Pancreas (tissue), 10 donors: ENCODE measurements at regions not wholly inside any gene's neighbourhood (a gene's known extent, or its start where the extent isn't known, plus 50 kb on each side); places are given as distances from the start of the nearest gene placed in this dataset.

Experiments
- ATAC-seq, 4 donors: fragments of 200-7000 bp; cut with Tn5 transposase; one replicate each; pipeline versions ENCODE4 v1.8.0 to v1.9.1; 2020; ENCODE audit warnings: mild to moderate bottlenecking in 4 of 4, moderate library complexity in 4 of 4
- DNase-seq, 6 donors: peaks; one replicate each; pipeline ENCODE4 v3.0.0-alpha.2; 2020
- FAIRE-seq: peaks from 2 replicates; lab custom pipeline; 2012; peaks lifted over from hg19 to GRCh38; lab: Jason Lieb, UNC
- H3K27ac ChIP-seq, 4 donors: fragments of 200-600 bp; sonication (generic); 1 replicate in 3 of 4; 2 replicates in 1 of 4; pipeline versions ENCODE4 v1.5.0 to v1.8.0; 2020
- H3K27me3 ChIP-seq, 4 donors: fragments of 200-600 bp; one replicate each; pipeline ENCODE4 v1.8.0; 2021
- H3K36me3 ChIP-seq, 3 donors: fragments of 200-600 bp; sonication (generic) in 1 of 3; one replicate each; pipeline versions ENCODE4 v1.5.0 to v1.8.0; 2020 to 2021
- H3K4me1 ChIP-seq, 3 donors: fragments of 200-600 bp; one replicate each; pipeline ENCODE4 v1.8.0; 2021
- H3K4me3 ChIP-seq, 4 donors: fragments of 200-600 bp; sonication (generic) in 2 of 4; one replicate each; pipeline versions ENCODE4 v1.5.0 to v1.8.0; 2020 to 2021
- H3K9me3 ChIP-seq, 4 donors: fragments of 200-600 bp; one replicate each; pipeline ENCODE4 v1.8.0; 2021
- WGBS, 2 donors: extraction: QIAGEN DNeasy Blood & Tissue Kit; methylation state at CpG; one replicate each; pipeline ENCODE4 v1.1.7; 2013; 5-methylcytosine and 5-hydroxymethylcytosine counted together
- intact Hi-C, 3 donors: fragments of 100-400 bp; cut with DNase I; formaldehyde crosslinking; loops; one replicate each; pipeline versions ENCODE4 v1.11.1 to v1.14.2; 2022
- TF ChIP-seq, protein P1 (sequence below), 4 donors: fragments of 200-600 bp; sonication (generic) in 3 of 4; IDR thresholded peaks; one replicate each; pipeline versions ENCODE4 v1.5.0 to v1.8.0; 2021; ENCODE audit warnings: antibody characterized with exemption in 4 of 4
- donor health status: healthy with polysubstance abuse.
- donor health status: DM: no; HTN: no; CAD: no; lungs with moderate emphysema.
- donor health status: DM: no; HTN: no; CAD: no.
- donor health status: control.
- donor health status: control.
- donor health status: Bipolar disorder and iron deficiency.
- donor health status: DM: yes; HTN: yes; CAD: no.
- donor health status: DM: no; HTN: no; CAD: no.
- donor health status: DM: no; HTN: no; CAD: no.
- donor health status: DM: yes; HTN: yes; CAD: no.

DNA sequence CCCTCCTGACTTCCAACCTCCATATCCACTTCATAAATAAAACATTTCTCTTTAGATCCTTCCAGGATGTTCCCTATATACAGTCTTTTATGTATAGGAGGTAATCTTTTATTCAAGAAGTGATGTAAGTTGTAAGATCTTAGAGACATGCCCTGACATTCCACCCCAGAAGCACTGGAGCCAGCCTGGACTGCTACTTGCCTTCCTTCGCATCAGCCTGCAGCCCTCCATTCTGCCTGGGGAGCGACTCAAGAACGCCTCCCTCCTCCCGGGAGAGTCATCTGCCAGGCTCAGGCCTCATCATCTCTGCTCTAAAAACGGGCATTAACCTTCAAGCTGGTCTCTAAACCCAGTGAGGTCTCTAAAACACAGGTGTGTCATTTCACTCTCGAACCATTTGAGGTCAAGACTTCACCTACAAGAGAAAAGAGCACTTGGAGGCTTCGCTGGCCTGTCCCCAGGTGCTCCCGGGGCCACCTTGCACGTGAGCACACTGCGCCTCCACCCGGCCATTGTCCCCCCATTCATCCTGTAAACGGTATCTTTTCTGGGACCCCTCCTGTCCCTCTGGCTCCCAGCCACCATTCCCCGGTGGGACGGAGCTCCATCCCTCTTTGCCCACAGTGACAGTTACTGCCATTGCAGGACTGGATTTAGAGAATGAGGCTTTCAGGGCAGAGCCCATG lies 107.5 kb upstream of the PDE10A start:
- TF ChIP-seq, protein P1, sequence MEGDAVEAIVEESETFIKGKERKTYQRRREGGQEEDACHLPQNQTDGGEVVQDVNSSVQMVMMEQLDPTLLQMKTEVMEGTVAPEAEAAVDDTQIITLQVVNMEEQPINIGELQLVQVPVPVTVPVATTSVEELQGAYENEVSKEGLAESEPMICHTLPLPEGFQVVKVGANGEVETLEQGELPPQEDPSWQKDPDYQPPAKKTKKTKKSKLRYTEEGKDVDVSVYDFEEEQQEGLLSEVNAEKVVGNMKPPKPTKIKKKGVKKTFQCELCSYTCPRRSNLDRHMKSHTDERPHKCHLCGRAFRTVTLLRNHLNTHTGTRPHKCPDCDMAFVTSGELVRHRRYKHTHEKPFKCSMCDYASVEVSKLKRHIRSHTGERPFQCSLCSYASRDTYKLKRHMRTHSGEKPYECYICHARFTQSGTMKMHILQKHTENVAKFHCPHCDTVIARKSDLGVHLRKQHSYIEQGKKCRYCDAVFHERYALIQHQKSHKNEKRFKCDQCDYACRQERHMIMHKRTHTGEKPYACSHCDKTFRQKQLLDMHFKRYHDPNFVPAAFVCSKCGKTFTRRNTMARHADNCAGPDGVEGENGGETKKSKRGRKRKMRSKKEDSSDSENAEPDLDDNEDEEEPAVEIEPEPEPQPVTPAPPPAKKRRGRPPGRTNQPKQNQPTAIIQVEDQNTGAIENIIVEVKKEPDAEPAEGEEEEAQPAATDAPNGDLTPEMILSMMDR (IDR thresholded peaks at IDR 0.05): no peak
- ATAC-seq: no peak
- Histone ChIP-seq H3K9me3 (no peaks in the 10 kb centered on the region), H3K27ac (no peak overlapping the region), H3K36me3 (no peaks in the 10 kb centered on the region), H3K4me1 (no peaks in the 10 kb centered on the region), H3K4me3 (no peak overlapping the region), H3K27me3 (peaks cover 0 to 10% (median 2%) of the 10 kb centered on the region in 4 donors)
- 76 to 81% methylated on average over 14 of the region's 14 CpGs for WGBS, 2 donors
- intact Hi-C loops: no loop called here
- no peak for DNase-seq
- no peak for FAIRE-seq

DNA sequence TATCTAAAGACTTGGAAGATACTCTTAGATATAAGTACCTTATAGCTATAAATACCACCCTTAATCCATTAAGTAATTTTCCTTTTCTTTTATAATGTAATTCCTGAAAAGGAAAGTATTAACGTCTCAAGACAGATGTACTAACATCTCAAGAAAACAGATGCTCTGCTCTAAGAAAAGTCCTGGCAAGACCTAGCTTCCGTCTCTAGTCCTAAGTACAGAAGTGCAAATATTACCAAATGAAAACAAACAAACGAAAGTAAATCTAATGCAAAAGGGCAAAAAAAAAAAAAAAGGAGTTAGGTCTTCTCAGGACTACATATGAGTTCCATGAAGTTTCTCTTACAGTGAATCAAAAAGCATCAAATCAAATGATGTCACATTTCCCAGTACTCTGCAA lies 106.8 kb upstream of the PDE10A start:
- TF ChIP-seq, protein P1 (IDR thresholded peaks at IDR 0.05): no peak
- FAIRE-seq (no peak), ATAC-seq (no peak), DNase-seq (no peak)
- 29 to 38% methylated on average over 3 of the region's 3 CpGs for WGBS, 2 donors
- H3K27me3 ChIP-seq: peaks cover 0 to 9% (median 2%) of the 10 kb centered on the region in 4 donors
- no peak overlapping the region for H3K27ac ChIP-seq
- no peaks in the 10 kb centered on the region for H3K4me1 ChIP-seq
- H3K36me3 ChIP-seq: no peaks in the 10 kb centered on the region
- no peaks in the 10 kb centered on the region for H3K9me3 ChIP-seq
- intact Hi-C loops: no loop called here
- H3K4me3 ChIP-seq: no peak overlapping the region

DNA sequence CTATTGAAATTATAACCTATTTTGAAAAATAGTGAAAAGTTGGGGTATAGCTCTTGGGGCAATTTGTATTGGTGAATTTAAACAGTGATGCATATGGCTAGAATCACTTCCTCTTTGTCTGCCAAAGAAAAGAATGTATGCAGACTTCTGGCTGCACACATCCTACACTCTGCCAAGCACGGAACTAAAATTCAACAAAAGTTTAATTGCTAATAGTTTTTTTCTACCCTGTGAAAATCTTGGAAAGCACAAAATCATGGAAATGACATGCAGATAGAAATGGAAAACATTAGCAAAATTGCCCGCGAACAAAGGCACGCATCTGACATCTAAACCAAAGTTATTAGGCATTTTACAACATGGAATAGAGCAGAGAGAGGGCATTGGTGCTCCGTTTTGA lies 106.4 kb upstream of the PDE10A start:
- Histone ChIP-seq H3K4me3 (no peak overlapping the region), H3K36me3 (no peaks in the 10 kb centered on the region), H3K9me3 (no peaks in the 10 kb centered on the region), H3K27me3 (peaks cover 0 to 4% (median 2%) of the 10 kb centered on the region in 4 donors), H3K4me1 (no peaks in the 10 kb centered on the region), H3K27ac (no peak overlapping the region)
- no peak for FAIRE-seq
- 64 to 74% methylated on average over 5 of the region's 5 CpGs for WGBS, 2 donors
- TF ChIP-seq, protein P1 (IDR thresholded peaks at IDR 0.05): no peak
- no peak for DNase-seq
- no peak for ATAC-seq
- intact Hi-C loops: no loop called here

DNA sequence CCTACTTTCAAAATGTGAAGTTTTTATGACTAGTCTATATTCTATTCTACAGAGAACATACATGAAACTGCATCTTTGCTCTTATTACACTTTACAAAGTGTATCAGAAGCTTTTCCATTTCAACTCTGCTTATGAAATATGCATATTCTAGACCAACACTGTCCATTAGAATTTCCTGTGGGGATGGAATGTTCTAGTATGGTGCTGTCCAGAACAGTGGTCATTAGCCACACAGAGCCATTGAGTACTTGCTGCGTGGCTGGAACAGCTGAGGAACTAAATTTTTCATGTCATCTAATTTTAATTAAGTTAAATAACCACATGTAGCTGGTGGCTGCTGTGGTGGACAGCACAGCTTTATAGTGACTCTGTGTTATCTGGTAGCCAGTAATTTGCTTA lies 105.9 kb upstream of the PDE10A start:
- H3K4me1 ChIP-seq: no peaks in the 10 kb centered on the region
- peaks cover 0 to 3% (median 1%) of the 10 kb centered on the region in 4 donors for H3K27me3 ChIP-seq
- no peak for DNase-seq
- intact Hi-C loops: no loop called here
- WGBS, 2 donors: 47 to 58% methylated on average over 1 of the region's 1 CpG
- FAIRE-seq: no peak
- ATAC-seq: no peak
- H3K27ac ChIP-seq: no peak overlapping the region
- no peak overlapping the region for H3K4me3 ChIP-seq
- H3K9me3 ChIP-seq: no peaks in the 10 kb centered on the region
- no peaks in the 10 kb centered on the region for H3K36me3 ChIP-seq
- TF ChIP-seq, protein P1 (IDR thresholded peaks at IDR 0.05): no peak

DNA sequence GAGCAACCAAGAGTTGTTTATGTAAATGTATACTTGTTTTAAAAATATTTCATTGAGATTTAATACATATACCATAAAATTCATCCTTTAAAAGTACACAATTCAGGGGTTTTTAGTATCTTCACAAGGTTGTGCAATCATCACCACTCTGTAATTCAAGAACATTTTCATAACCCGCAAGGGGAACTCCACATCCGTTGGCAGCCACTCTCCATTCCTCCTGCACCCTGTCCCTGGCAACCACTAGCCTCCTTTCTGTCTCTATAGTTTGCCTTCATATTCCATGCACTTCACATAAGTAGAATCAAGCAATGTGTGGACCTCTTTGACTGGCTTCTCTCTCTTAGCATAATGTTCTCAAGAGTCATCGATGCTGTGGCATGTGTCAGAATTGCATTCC lies 104.2 kb upstream of the PDE10A start:
- Histone ChIP-seq H3K4me1 (no peaks in the 10 kb centered on the region), H3K9me3 (no peaks in the 10 kb centered on the region), H3K27me3 (no peaks in the 10 kb centered on the region), H3K36me3 (no peaks in the 10 kb centered on the region), H3K27ac (no peak overlapping the region), H3K4me3 (no peak overlapping the region)
- DNase-seq (no peak), FAIRE-seq (no peak), ATAC-seq (no peak)
- TF ChIP-seq, protein P1 (IDR thresholded peaks at IDR 0.05): no peak
- intact Hi-C loops: no loop called here
- WGBS, 2 donors: 50 to 69% methylated on average over 3 of the region's 3 CpGs
